NCI-H774 (cell line): ENCODE measurements at regions not wholly inside any gene's neighbourhood (a gene's known extent, or its start where the extent isn't known, plus 50 kb on each side); places are given as distances from the start of the nearest gene placed in this dataset.
"Not testable (repeated sequence)": the region's sequence is repeated elsewhere in the genome, so short reads cannot be mapped to it uniquely, and the experiment has no call there.

ENCODE experiments used
- DNase-seq: peaks from one replicate; lab custom pipeline; 2025; lab: John Stamatoyannopoulos, UW

DNA sequence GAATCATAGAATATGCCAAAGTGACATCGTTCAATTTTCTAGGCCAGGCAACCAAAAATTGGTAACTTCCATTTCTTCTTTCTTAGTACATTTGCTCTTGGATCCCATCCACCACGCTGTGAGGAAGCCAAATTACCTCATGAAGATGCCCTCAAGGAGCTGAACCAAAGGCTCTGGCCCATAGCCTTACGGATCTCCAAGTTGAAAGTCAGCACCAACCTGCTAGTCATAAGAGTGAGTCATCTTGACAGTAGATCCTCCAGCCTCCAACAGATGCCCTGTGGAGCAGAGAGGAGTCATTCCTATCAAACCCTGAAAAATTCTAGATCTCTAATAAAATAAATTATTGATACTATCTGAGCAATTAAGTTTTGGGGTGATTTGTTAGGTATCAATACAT is 322.5 kb upstream of the COL8A1 start:
- DNase-seq, result no peak

DNA sequence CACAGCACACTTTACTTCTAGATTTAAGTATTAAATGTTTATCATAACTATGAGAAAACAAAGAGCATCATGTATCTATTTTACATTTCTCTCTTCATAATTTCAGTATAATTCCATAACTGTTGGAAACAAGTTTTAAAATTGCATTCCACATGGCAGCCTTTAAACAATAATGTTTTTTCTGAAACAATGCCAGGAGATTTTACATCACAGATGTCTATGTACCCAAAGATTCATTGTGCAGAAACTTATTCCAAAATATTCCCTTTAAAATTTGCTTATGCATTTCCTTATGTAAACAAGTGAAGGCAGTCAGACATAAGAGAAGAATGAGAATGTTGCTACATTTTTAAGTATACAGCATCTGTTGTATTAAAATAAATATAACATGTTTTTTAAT is 324.9 kb upstream of the COL8A1 start:
- no peak for DNase-seq

DNA sequence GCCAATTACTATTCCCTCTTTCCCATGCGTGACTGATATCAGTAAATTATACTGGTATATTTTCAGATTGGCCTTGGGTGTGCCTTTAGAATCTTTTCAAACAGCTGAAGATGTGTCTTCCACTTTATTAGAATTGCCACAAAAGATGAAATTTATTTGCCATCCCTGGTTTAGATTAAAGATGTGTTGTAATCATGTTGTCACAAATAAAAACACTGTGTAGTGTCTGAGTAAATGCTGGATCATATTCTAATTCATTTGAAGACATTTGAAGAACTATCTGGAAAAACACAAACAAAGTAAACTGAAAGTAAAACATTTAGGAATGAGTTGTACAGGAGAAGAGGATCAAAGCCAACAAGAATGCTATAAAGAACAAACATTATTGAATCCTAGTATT is 339.7 kb upstream of the COL8A1 start:
- no peak for DNase-seq

DNA sequence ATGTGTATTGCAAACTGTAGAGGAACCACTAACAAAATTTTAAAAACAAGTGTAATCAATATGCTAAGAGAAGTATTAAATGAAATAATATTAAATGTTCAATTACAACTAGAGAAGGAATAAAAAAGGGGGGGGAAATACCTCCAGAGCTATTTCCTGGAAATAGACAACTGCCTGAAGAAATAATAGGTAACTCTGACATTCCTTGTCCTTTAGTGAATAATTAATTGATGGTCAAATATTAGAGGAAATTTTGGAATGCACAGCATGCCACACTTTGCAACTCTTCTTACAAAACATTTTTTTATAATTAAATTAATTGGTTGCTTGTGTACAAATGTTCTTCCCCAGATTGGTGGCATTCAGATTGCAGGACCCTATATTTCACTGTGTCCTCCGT is 342.6 kb upstream of the COL8A1 start:
- no peak for DNase-seq

DNA sequence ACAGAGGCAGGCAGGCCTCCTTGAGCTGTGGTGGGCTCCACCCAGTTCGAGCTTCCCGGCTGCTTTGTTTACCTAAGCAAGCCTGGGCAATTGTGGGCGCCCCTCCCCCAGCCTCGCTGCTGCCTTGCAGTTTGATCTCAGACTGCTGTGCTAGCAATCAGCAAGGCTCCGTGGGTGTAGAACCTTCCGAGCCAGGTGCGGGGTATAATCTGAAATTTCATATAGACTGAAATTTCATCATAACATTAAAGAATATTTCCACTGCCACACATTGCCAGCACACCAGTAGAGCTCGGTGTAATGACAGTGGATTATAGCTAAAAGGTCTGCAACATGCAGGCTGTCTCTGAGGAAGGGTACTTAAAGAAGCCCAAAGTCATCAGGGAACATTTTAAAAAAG is 344.3 kb upstream of the COL8A1 start:
- not testable (repeated sequence) for DNase-seq

DNA sequence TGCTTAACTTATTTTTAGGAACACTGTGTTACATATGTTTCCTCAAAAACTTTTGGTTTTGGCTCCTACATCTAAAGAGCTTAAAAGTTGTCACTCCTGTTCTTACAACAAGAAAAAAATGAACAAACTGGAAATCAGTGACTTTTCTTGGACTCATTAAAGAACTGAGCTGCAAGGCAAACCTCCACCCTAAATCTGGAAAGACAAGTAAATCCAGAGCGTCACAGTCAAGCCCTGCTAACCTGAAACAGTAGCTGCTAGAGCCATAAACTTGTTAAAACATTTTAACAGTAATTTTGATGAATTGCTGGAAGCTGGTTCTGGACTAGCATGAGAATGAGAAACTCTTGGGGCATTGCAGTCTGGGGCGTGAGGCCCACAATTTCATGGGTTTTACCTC is 350.5 kb upstream of the COL8A1 start:
- no peak for DNase-seq

DNA sequence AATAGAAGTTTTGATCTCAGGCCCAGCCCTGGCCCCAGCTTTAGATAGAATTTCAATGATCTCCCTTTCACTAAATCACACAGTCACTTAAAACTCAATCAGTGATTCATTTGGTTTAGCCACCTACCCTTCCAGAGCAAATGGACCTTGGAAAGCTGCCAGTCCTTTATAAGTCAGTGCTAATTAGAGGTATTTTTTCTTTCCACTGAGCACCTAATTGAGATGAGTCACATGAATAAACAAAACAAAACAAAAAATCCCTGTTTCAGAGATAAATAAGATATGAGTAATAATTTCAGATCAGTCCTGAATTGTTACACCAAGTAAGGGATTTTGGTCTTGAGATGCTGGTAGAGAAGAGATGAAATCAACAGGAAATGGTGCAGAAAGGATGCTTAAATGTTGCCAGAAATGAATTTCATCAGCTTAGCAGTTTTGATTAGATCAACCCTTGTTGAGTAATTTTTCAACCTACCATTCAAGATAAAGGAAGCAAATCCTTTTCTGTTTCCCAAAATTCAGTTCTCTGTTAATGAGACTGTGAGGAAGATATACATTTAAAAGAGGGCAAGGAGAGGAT is 352.0 kb upstream of the COL8A1 start:
- DNase-seq, result no peak

DNA sequence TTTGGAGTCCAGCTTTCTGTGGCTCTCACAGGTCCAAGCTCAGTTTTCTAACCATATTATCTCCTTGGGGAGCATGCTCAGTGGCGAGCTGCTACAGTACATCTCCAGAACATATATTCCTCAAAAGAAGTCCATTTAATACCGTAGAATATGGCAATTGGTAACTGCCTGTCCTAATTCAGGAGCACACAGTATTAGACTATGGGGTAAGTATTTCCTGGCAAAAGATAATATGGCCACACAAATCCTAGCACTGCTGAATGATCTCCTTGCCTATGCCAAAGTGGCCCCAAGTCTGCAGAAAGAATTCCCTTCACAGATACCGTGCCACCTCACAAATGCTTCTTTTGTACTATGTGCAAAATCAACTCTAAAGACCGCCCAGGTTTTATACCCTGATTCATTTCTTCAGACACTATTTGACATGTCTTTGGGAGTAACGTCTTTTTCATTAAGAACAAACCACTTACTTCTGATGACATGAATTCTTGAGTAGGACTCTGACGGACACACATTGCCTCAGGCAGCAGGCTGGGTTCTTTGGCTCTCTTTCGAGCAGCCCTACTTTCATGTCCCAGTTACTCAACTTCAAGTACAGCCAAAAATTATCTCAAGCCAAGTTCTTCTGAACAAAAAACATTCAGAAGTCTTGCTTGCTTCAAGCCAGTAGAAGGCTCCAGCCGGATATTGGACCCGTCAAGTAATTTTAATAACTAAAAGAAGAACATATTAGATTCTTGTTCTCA is 368.3 kb upstream of the DCBLD2 start:
- DNase-seq, result no peak

DNA sequence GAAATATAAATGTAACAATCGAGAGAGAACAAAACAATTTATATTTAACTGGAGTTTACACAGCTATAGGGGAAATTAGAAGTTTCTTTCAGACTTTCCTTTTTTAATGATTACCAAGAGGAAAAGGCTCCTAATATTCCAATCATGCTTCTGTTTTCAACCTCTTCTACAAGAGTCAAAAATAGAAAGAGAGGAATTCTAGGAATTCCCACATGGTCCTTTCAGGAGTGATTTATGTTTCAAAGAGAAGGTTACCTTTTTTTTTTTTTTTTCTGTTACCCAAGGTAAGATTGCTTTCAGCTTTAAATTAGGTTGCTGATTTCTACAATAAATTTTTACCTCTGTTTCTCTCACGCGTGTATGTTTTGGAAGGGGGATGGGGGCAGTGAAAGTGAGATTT is 355.3 kb upstream of the DCBLD2 start:
- no peak for DNase-seq

DNA sequence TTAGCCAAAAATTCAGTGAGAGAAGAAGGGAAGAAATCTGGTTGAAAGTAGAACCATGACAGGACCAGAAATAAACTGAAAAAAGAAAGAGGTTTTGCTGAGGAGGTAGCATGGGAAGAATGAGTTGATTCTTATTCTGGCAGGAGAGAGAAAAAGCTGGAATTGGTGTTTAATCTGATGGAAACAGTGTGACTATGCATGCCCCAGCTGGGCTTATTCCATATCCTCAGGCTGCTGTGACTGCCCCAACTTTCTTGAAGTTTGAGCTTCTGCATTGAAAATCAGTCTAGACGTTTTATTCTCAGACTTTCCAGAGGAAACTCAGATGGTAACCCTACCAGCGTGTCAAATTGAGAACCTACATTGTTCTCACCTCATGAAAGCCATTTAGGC is 352.5 kb upstream of the DCBLD2 start:
- DNase-seq, result no peak

DNA sequence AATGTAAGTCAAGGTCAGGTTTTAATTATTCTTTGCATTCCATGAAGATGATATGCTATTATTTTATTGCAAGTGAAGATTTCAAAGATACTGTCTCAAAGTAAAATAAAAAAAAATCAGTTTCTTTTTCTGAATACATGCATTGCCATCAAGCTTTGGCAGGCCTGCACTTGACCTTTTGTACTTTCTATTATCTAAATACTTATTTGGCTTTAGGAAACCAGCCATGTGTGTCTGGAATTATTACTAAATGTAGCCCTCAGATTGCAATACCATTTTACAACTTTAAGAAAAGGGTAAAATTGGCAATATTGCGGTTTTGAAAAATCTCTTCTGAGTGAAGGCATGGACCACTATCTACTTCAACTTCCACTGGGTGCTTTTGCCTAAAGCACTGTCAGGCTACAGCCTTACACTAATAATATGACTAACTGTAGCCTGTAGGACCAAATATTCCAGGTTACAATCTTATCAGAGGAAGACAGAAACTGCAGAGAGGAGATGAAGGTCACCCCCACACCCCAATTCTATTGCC is 349.4 kb upstream of the DCBLD2 start:
- DNase-seq, result no peak

DNA sequence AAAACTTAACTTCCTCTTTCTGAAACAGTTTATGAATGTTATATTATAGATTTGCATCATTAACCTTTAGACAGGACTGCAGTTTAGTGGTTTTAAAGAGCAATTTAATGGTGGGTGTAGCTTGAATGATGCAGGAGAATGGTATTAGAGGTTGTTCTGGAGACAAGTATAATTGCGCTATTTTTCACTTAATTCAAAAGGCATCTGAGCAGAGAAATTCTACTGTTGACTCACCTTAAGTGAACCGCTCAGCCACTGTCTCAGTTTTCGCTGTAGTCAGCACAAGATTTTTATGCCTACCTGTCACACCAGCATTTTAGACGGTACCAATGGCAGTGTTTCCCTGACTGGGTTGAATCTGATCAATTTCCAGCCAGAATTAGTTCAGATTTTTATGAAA is 348.8 kb upstream of the DCBLD2 start:
- DNase-seq, result no peak

DNA sequence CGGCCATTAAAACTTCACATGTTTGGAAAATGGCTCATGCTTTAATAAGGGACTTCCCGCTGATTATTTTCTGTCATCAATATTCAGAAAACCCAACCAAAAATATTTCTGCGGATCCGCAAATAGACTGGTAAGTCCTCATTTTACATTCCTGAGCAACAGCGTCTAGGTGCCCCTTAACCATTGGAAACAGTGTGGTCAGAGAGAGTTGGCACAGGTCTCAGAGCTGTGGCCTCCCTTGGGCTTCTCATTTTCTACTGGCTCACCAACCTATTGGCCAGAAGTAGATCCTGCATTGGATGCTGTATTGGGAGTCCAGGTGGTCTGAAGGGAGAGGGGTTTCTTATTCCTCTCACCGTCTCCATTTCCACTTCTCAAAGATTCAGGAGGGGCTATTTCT is 348.1 kb upstream of the DCBLD2 start:
- no peak for DNase-seq

DNA sequence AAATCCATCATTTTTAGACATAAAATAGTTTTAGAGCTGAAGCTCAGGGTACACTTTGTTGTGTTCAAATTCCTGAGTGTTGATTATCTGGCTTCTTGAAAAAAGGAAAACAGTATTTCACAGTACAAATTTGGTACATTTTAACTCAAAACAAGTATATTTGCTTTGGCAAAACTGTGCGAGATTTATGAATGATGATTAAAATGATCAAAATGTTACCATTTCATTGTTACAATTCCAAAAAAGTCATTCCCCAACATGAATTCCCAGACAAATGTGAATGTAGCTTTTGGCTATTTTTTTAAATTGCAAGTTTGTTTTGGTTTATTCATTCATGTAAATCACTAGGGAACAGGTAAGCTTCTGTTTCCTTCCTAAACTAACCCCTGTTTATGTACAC is 347.4 kb upstream of the DCBLD2 start:
- no peak for DNase-seq

DNA sequence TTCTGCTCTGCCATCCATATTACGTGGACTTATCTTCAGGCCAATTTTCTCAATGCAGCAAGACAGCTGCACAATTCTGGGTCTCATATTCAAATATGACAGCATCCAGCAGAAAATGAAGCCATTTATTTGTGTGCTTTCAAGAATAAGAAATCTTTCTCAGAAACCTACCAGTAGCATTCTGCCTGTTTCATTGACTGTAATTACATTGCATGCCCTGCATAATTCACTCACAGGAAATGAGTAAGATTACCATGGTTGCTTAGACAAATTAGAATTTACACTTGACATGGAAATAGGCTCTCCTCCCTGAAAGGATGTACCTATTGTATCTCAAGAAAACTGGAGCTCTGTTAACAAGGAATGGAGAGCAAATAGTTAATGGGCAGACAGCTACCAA is 346.6 kb upstream of the DCBLD2 start:
- no peak for DNase-seq

DNA sequence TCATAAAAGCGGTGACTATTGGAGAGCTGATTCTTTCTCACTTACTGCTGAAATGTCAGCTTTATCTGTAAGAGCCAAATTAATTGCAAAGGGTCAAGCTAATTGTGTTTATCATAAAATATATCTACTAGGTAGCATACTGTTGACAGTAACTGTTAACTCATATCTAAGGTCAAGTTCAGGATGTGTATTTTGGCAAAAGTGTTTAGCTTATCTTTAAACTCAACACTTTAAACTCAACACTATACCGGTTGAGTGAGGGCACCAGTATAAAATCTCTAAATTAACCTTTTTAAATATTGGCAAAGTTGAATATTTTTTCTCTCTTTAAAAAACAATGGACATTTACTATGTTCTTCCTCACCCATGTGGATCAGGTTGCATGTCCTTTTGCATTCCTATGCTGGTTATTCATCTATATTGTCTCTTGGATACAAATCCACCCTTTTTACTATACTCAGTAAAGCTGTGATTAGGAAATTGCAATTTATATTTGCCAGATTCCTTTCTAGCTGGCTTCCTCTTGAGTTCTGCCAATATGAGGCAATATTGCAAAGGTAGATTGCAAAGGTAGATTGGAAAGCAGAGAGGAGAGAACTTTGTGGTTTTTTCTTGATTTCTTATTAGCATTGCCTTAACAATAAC is 344.6 kb upstream of the DCBLD2 start:
- DNase-seq, result no peak

DNA sequence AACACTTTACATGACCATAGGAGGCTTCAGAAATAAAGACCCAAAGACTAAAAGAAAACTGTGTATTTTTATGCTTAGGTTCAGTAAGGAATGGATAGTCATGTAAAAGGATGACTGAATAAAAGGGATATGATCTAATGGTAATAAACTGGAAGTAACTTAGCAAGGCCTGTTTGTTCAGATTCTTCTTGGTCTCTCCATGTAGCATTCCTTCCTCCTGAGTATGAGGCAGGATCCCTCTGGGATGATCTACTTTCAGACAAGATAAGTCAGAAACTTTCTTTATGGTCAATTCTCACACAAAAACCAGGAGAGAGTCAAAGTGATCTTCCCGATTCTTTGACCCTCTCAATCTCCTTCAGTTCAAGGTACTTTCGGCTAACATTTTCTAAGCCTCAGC is 340.8 kb upstream of the DCBLD2 start:
- no peak for DNase-seq

DNA sequence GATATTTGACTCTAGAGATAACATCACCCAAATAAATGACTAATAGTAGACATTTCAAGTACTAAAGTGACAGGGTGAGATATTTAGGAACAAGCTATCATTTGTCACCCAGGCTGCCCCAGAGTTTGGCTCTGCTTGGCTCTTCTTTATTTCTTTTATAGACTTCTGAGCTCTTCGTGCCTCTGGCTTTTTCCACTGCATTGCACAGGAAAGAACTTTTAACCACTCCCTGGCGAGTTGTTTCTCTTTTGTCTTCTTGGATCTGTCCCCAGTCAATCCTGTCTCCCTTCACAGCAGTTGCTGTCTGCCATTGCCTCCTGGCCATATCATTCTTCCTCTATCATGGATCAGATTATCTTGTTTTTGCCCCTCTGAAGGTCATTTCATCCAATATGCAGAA is 339.2 kb upstream of the DCBLD2 start:
- DNase-seq, result no peak

DNA sequence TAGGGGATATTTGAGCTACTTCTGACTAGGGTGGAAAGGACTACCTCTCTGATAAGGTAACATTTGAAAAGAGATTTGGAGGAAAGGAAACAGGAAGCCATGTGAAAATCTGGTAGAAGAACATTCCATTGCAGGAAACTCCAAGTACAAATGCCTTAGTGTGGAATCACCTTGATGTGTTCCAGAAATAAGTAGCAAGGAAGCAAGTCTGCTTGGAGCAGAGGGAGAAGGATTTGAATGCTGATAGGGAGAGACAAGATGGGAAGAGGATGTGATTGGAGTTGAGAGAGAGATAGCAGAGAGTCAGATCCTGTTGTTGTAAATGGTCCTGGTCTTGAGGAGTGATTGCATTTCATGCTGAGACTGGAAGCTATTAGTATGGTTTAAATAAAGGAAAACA is 335.1 kb upstream of the DCBLD2 start:
- DNase-seq, result no peak

DNA sequence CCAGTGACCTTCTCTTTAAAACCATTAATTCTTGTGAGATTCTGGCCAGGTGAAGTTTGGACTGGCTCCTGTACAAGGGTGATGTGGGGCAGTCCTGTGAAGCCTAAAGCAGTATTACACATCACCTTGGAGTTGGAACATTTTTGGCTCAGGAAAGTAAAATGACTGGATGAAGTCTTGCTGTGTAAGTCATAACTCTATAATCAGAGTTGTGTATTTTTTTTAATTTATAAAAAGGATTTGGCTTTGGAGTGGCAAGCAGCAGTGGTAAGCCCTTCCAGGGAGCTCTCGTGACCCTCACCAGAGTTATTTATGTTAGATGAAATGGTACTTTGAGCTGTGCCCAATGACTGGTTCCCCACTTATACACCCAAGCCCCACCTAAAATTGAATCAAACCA is 331.2 kb upstream of the DCBLD2 start:
- DNase-seq, result no peak

DNA sequence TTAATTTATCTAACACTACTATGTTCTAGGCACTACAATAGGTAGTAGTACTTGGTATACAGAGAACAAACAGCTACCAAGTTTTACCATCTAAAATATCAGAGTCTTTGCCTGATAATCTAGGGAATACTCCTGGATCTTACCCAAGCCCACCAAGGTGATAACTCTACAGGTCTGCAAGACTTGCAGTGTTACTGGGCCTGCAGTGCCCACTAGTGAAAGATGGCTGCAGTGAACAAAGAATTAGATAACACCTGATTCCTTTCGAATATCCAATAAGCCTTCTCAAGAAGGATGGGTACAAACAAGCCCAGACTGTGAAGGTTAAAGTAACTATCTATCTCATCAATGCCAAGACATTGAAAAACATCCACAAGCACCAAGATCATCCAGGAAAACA is 317.0 kb upstream of the DCBLD2 start:
- no peak for DNase-seq

DNA sequence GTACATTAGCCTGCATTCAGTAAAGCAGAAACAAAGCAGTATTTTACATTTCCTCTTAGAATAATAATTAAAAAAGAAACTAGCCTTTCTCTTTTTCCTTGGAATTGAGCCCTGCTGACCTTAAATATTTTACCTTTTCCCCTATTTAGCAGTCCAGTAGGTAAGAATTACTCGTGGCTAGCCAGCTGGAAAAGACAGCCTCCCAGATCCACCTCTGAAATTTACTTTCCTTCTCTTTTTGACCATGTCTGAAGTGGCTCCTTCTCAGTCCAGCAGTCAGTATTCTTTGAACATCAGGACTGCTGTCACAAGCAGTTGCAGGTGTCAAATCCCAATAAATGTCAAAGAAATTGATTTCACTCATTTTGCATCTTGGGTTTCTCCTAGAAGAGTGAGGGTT is 311.5 kb upstream of the DCBLD2 start:
- no peak for DNase-seq

DNA sequence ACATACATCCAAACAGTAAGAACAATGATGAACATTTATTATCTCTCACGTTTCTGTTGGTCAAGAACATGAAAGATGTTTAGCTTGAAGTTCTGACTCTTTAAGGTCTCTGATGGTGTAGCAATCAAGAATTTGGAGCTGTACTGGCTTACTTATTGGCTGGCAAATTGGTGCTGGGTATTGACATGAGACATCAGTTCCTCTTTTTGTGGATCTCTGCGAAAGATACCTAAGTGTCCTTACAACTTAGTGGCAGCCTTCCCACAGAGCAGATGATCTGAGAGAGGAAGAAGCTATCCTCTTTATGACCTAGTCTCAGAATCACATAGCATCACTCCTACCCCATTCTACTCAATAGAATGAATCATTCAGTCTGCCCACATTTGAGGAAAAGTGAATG is 309.8 kb upstream of the DCBLD2 start:
- no peak for DNase-seq

DNA sequence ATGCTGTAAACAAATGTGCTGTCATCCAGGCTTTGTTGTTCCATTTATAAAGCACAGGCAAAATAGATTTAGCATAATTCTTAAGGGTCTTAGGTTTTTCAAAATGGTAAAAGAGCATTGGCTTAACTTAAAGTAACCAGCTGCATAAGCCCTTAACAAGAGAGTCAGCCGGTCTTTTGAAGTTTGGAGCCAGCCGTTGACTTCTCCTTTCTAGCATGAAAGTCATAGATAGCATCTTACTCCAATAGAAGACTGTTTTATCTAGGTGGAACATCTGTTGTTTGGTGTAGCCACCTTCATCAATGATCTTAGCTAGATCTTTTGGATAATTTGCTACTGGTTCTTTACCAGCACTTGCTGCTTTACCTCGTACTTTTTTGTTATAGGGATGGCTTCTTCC is 297.5 kb upstream of the DCBLD2 start:
- no peak for DNase-seq
